Mononuclear cell (primary cell): ENCODE measurements at regions not wholly inside any gene's neighbourhood (a gene's known extent, or its start where the extent isn't known, plus 50 kb on each side); places are given as distances from the start of the nearest gene placed in this dataset.

Source experiments
- H3K27me3 ChIP-seq: 2 replicates; pipeline ENCODE4 v1.6.0; 2011; ENCODE audit warnings: low read length, control low read depth; ENCODE audit not compliant: insufficient read depth
- H3K4me1 ChIP-seq: 2 replicates; pipeline ENCODE4 v1.5.1; 2011; ENCODE audit warnings: mild to moderate bottlenecking, low read length, control low read depth; ENCODE audit not compliant: insufficient read depth
- H3K4me3 ChIP-seq: 2 replicates; pipeline ENCODE4 v1.5.1; 2011; ENCODE audit warnings: mild to moderate bottlenecking, low read length, moderate library complexity
- H3K9me3 ChIP-seq: 2 replicates; pipeline ENCODE4 v1.5.1; 2011; ENCODE audit warnings: low read depth, mild to moderate bottlenecking, control low read depth, low read length

DNA sequence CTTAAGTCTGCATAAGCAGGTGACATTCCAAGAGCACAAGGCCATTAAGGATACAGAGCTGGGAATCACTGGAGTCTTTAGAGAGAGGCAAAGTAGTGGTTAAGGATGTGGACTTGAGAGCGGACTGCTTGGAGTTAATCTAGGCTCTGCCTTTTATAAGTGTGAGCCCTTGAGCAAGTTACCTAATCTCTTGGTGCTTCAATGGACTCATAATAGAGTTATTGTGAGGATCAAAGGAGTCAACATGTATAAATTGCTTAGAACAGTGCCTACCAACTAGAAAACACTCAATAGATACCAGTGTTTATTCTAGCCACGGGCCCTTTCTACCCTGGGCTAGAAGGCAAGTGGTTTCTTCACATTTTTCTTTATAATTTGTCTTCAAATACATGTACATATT is 819.4 kb downstream of the NR2F1-AS1 start:
- Histone ChIP-seq H3K4me3 (no peak overlapping the region), H3K9me3 (no peaks in the 10 kb centered on the region), H3K27me3 (no peaks in the 10 kb centered on the region), H3K4me1 (no peaks in the 10 kb centered on the region)

DNA sequence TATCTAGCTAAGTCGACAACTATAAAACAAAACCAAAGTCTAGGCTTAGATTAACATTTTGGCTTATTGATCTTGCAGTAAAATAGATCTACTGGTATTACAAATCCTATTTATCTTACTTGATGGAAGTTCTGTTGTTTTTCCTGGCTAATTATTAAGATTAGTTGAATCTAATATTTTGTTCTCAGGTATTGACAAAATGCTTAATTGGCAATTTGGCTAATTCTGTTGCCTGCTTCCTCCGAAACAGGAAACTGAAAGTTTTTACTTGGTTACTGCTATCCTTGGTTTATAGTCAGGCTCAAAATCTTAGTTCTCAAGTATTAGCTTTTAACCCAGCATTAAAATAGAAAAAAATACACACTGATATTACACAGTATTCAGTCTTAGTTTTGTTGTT is 820.5 kb downstream of the NR2F1-AS1 start:
- H3K4me3 ChIP-seq = no peak overlapping the region
- no peaks in the 10 kb centered on the region for H3K4me1 ChIP-seq
- H3K27me3 ChIP-seq = no peaks in the 10 kb centered on the region
- no peaks in the 10 kb centered on the region for H3K9me3 ChIP-seq

DNA sequence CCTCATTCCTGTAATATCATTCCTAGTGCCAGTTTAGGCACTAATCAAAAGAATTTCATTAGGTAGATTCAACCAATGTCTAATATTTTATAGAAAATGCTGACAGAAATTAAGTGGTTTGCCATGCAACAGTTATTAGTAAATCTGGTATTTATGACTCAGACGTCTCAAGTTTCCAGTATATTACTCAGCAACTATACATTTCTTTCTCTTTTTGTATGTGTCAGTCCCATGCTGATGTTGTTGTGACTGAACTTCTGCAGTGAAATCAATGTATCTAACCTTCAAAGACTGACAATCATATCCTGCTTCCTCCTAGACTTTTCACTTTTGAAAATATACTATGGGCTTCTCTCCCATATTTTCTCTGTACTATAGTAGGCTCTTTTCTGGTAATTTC is 822.5 kb downstream of the NR2F1-AS1 start:
- H3K27me3 ChIP-seq = no peaks in the 10 kb centered on the region
- no peak overlapping the region for H3K4me3 ChIP-seq
- H3K9me3 ChIP-seq = no peaks in the 10 kb centered on the region
- no peaks in the 10 kb centered on the region for H3K4me1 ChIP-seq

DNA sequence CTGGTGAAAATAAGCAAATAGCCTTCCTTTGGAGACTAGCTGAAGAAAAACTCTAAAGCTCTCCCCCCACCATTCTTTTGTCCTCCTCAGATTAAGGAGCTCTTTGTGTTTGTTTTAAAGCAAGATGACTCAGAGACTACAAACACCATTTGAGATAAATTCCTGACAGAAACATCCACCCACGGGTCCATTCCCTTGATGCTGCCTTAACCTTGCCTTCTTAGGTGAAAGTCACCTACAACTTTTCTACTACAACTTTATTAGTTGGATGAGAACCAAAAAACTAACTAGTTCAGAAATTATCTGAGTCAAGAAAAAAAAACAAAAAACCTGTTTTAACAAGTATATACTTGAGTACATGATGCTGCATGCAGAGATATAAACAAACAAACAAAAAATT is 831.1 kb downstream of the NR2F1-AS1 start:
- no peaks in the 10 kb centered on the region for H3K9me3 ChIP-seq
- H3K4me3 ChIP-seq = no peak overlapping the region
- no peaks in the 10 kb centered on the region for H3K27me3 ChIP-seq
- no peaks in the 10 kb centered on the region for H3K4me1 ChIP-seq

DNA sequence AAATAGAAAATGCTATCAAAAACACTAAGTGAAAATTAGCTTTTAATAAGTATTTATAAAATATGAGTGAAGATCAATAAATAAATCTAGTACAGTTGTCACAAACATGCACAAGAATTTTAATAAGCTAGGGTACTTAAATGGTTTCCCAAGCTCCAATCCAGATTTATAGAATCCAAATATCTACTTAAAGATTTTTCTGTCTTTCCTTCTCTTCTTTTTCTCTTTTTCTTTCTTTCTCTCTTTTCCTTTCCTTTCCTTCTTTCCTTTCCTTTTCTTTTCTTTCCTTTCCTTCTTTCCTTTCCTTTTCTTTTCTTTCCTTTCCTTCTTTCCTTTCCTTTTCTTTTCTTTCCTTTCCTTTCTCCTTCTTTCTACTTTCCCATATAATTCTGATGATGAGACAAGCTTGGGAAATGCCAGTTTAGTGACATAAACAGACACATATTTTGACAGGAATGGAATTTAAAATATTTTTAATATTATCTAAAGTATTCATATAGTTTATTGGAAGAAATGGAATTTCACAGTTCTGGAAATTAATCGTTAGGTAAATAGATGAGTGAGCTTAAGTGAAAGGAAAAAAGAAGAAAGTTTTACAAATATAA is 832.8 kb downstream of the NR2F1-AS1 start:
- Histone ChIP-seq H3K4me3 (no peak overlapping the region), H3K4me1 (no peaks in the 10 kb centered on the region), H3K27me3 (no peaks in the 10 kb centered on the region), H3K9me3 (no peaks in the 10 kb centered on the region)

DNA sequence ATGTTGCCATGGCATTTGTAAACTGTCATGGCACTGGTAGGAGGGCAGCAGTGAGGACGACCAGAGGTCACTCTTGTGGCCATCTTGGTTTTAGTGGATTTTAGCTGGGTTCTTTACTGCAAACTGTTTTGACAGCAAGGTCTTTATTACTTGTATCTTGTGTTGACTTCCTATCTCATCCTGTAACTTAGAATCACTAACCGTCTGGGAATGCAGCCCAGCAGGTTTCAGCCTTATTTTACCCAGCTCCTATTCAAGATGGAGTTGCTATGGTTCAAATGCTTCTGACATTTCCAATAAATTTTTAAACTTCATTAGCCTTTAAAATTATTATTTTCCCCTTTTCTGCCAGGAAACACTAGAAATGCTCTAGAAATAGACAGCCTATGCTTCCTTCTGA is 839.1 kb downstream of the NR2F1-AS1 start:
- Histone ChIP-seq H3K27me3 (no peaks in the 10 kb centered on the region), H3K4me1 (no peaks in the 10 kb centered on the region), H3K9me3 (peaks cover 6% of the 10 kb centered on the region), H3K4me3 (no peak overlapping the region)

DNA sequence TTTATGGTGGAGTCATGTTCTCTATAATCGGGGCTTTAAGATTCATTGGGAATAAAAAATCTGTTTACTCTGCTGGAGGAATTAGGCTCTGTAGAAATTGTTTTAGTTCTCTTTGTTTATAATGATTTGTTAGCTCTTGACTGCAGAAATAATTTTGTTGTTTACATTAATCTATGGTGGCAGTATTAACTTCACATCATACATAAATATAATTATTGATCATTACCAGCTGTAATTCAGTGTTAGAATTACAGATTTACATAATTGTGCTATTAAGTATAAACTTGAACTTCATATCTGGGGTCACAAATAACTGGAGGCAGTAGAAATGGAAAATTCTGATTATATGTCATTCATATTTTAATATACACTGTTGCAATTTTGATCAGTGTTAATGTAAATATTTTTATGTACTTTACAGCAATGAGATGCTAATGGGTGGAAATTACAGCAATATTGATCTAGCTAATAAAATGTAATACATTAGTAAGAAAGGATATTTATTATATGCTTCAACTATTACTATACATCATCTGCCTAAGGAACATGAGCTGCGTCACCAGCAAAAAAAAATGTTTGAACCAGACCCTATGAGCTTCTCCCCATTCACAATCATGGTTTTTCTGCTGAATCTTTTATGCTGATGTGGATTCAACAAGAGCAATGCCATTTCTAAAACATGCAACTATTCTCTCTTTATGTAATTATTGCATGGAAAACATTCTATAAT is 846.6 kb downstream of the NR2F1-AS1 start:
- H3K4me1 ChIP-seq = no peaks in the 10 kb centered on the region
- no peaks in the 10 kb centered on the region for H3K9me3 ChIP-seq

DNA sequence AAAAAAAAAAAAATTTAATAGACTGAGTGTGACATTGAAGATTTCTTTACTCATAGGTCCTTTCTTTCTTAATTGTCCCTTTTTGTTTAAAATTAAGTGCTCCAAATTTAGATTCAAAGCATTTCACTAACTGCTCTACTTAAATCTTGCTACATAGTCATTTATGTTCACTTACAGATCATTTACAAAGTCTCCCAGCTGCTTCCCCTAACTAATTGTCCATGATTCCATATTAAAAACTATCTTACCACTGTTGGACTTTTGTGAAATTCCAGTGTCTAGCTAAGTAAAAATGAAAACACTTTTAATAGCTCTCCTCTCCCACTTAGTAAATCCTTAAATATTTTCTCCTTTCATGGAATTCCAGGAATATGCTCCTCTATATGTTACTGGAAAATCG is 850.5 kb downstream of the NR2F1-AS1 start:
- H3K27me3 ChIP-seq = no peaks in the 10 kb centered on the region
- no peaks in the 10 kb centered on the region for H3K9me3 ChIP-seq
- no peak overlapping the region for H3K4me3 ChIP-seq

More for the DNA sequence above, 846.6 kb downstream of the NR2F1-AS1 start:
- Histone ChIP-seq H3K27me3 (no peaks in the 10 kb centered on the region), H3K4me3 (no peak overlapping the region)

DNA sequence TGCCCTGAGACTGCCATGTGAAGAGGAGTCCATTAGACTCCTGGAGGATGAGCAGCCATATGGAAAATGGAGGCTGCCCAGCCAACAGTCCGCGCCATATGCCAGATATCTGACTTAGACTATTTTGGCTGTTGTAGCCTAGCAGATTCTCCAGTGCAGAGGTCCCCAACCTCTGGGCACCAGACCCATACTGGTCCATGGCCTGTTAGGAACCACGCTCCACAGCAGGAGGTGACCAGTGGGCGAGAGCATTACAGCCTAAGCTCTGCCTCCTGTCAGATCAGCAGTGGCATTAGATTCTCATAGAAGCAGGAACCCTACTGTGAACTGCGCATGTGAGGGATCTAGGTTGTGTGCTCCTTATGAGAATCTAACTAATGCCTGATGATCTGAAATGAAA is 851.9 kb downstream of the NR2F1-AS1 start:
- no peaks in the 10 kb centered on the region for H3K4me1 ChIP-seq
- no peaks in the 10 kb centered on the region for H3K9me3 ChIP-seq
- no peaks in the 10 kb centered on the region for H3K27me3 ChIP-seq
- no peak overlapping the region for H3K4me3 ChIP-seq

More for the DNA sequence above, 850.5 kb downstream of the NR2F1-AS1 start:
- no peaks in the 10 kb centered on the region for H3K4me1 ChIP-seq

DNA sequence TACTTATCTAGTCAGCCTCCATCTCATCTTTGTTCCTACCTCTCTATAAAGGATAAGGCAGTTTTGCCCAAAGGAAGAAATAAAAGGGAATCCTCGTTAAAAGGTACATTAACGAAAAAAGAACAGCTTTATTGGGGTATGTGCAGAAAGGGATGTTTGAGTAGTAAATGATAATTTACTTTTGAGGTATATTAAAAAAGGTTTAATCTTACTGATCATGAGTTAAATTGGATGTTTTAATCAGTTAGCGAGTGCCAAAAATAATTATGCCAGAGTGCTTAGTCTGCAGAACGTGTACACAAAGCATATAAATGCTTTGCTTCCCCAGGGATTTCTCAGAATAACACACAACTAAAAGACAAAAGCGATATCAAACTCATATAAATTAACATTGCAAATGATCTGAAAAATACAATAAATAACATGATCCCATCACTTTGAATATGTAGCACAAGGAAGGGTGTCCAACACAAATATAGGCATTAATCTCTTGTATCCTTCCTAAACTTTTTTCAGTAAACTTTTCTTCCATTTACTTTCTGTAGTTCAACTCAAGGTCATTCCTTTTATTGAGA is 865.0 kb downstream of the NR2F1-AS1 start:
- Histone ChIP-seq H3K4me3 (no peak overlapping the region), H3K9me3 (no peaks in the 10 kb centered on the region), H3K4me1 (no peaks in the 10 kb centered on the region), H3K27me3 (no peaks in the 10 kb centered on the region)

DNA sequence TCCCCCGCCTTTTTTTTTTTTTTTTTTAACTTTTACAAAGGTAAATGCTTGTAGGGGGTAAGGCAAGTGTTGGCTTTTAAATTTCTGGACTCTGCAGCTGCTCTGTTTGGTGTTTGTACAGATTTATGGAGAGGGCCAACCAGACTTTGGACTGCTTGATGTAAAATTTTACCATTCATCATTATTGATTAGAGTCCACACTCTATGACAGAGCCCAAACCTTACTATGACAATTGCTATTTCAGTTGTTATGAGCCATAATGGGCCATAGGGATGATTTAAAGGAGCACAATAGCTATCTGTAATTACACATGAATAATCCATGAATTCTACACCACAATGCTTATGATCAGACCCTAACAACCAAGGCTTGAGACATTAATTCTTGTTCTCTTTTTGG is 867.2 kb downstream of the NR2F1-AS1 start:
- no peaks in the 10 kb centered on the region for H3K9me3 ChIP-seq
- no peak overlapping the region for H3K4me3 ChIP-seq
- no peaks in the 10 kb centered on the region for H3K4me1 ChIP-seq
- no peaks in the 10 kb centered on the region for H3K27me3 ChIP-seq

DNA sequence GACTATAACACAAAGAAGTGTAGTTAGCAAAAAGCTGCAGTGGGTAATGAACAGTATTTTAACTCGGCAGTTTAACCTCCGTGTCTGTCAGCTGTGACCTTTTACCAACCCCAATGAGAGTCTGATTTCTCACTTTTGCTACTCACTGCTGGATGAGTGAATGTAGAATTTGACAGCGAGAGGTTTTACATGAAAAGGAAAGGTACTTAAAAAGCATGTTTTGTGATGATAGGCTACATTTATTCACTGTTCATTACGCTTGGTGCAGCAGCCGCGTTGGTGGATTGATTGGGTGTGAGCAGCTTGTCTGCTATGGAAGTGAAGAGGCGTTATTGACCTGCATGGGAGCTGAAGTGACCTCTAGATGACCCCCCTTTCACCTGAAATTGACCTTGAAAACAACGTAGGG is 867.7 kb downstream of the NR2F1-AS1 start:
- no peaks in the 10 kb centered on the region for H3K27me3 ChIP-seq
- H3K4me1 ChIP-seq = no peaks in the 10 kb centered on the region
- no peaks in the 10 kb centered on the region for H3K9me3 ChIP-seq
- H3K4me3 ChIP-seq = no peak overlapping the region

DNA sequence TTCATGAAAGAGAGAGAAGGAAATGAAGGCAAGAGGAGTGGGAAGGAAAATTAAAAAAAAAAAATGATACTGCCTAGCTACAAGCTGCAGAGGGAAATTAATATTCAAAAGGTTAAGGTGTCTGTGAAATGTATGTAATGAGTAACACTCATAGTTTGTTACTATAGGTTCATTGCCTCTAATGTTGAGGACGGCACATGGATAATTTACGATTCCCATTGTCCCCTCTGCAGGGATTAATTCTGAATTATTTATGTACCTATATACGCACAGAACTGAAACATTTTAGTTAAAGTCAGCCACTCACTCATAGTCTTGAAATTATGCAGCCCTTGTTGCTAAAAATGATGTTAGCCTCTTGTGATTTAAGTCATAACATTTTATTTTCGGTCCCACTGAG is 869.1 kb downstream of the NR2F1-AS1 start:
- Histone ChIP-seq H3K27me3 (no peaks in the 10 kb centered on the region), H3K9me3 (no peaks in the 10 kb centered on the region), H3K4me1 (no peaks in the 10 kb centered on the region), H3K4me3 (no peak overlapping the region)

DNA sequence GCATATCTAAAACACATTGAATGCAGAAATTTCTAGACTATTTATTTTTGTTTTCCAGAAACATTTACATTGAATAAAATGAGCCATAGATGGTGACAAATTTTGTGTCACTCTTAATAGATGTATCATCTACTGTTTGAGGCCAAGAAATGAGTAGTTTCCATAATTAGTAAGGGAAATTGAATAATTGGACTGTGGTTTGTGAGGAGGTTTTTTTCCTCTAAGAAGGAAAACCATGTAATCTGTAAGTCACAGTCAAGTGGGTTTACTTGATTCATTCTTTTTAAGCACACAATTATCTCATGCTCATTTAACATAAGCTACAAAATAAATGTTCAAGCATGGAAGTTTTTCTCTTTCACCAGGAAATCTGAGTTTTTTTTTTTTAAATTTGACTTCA is 876.4 kb downstream of the NR2F1-AS1 start:
- H3K4me3 ChIP-seq = no peak overlapping the region
- no peaks in the 10 kb centered on the region for H3K27me3 ChIP-seq
- H3K4me1 ChIP-seq = no peaks in the 10 kb centered on the region
- H3K9me3 ChIP-seq = no peaks in the 10 kb centered on the region

DNA sequence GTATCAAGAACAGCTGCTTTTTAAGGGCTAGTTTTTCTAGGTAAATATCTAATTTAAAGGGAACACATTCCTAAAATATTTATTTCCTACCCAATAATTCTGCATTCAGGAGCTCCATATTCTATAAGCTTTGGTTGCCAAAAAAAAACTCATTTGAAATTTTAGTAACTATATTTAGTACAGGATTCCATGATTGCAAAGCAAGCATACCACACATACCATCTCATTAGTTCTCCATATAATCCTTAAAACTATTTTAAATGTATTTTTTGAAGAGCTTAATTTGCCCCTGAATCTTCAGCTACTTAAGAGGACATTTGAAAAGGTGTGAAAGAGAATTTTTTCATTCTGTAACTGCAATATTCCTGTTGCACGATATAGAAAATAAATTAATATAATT is 877.0 kb downstream of the NR2F1-AS1 start:
- Histone ChIP-seq H3K27me3 (no peaks in the 10 kb centered on the region), H3K4me3 (no peak overlapping the region), H3K9me3 (no peaks in the 10 kb centered on the region), H3K4me1 (no peaks in the 10 kb centered on the region)
